ENCODE measurements at regions not wholly inside any gene's neighbourhood (a gene's known extent, or its start where the extent isn't known, plus 50 kb on each side); places are given as distances from the start of the nearest gene placed in this dataset.
"Not testable (repeated sequence)": the region's sequence is repeated elsewhere in the genome, so short reads cannot be mapped to it uniquely, and the experiment has no call there.

GRCh38 chr1:58963287-58963686 is 179.4 kb upstream of the JUN start:
- TF ChIP-seq CTCF (IDR thresholded peaks at IDR 0.05); POLR2AphosphoS5 (IDR thresholded peaks at IDR 0.05; ENCODE audit: insufficient read depth in 1 of 2, low read depth in 1 of 2): not testable (repeated sequence)
